ENCODE measurements at regions not wholly inside any gene's neighbourhood (a gene's known extent, or its start where the extent isn't known, plus 50 kb on each side); places are given as distances from the start of the nearest gene placed in this dataset.

DNA sequence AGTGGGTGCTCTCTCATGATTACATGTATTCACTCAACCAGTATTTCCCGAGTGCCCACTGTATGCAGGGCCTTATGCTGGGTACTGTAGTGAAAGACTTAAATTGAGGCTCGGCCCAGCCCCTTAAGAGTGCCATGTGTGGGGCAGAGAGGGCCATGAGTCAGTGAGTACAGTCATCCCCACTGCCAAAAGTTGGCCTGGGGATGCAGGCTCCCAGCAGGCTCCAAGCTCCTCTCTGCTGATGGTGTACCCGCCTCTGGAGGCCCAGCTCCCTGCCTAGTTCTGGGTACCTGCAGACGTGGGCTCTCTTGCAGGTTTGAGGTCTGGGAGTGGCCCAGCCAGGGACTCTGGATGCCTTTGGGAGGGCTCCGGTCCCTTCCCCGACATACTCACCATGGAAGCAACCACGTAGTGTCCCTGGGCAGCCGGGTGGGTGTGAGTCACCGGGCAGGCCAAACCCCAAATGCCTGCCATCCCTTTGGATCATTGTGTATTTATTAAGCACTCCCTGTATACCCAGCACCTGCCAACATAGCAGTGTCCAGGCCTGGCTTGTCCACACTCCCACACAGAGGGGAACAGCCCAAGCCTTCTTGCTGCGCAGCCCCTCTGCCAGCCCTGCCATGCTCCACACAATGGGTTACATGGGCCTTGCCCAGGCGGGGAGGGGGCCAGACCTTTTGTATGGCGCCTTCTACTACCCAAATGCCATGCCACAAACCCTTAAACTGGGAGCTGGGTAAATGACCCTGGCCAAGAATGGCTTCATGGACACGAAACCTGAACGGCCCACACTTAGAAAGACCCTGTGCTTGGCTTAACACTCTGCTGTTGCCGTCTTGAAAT, 153.6 kb downstream of the VEGFA start:
- H3K36me3 Mint-ChIP-seq: no peaks in the 10 kb centered on the region
- H3K4me1 Mint-ChIP-seq: peaks cover 34 to 44% (median 36%) of the 10 kb centered on the region in 3 donors
- CTCF ChIA-PET: no interaction called here

DNA sequence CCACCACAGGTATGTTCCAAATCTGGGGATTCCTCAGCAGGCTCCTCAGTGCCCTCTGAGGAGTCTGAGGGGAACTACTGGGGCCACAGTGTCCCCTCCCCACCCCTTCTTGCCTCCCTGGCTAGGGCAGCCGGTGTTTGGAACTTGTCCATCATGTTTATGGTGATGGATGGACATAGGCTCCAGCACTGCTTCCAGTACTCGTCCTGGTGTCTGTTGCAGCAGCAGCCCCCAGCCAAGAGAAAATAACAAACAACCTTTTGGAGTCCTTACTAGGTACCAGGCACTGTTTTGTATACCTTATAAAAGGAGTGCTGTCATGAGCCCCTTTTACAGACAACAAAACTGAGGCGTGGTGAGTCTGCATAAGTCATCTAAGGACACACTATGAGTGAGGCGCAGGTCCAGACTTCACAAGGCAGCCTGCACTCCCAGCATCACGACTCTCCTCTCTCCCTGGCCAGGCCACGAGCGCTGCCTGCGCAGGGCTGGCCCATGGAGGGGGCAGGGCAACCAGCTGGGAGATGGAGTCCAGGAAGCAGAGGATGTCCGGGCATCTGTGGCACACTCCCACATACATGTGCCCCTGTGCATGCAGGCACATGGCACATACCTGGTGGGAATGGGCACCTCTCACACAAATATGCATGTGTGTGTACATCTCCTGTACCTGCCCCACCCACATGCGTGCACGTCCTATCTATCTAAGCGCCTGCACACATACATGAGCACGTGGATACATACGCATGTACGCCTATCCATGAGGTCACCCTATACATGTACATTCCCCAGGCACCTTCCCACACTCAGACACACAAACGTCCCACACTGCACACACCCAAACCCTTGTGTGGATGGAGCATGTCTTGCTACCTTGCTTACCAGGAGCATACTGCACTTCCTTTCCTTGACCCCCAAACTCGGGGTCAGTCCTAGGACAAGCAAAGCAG, 152.7 kb downstream of the VEGFA start:
- POLR2A ChIA-PET: no interaction called here
- Mint-ChIP-seq H3K4me3 (no peak overlapping the region), H3K36me3 (no peaks in the 10 kb centered on the region), H3K27ac (no peak overlapping the region), H3K27me3 (peaks cover 0 to 4% of the 10 kb centered on the region in 2 donors), H3K9me3 (no peaks in the 10 kb centered on the region), H3K4me1 (peaks cover 32 to 36% (median 34%) of the 10 kb centered on the region in 3 donors)
- H3K4me3 ChIP-seq (ENCODE audit: control insufficient read depth in 1 of 2, extremely low read depth in 1 of 2, low read length in 1 of 2): no peak overlapping the region
- no peak for ATAC-seq (replicated peaks in 1 of 4)
- no peaks in the 10 kb centered on the region for H3K9me3 ChIP-seq
- WGBS (ENCODE audit: insufficient coverage): 93% methylated on average over 12 of the region's 17 CpGs
- no peak for DNase-seq
- no peaks in the 10 kb centered on the region for H3K36me3 ChIP-seq (ENCODE audit: control insufficient read depth in 2 of 2, extremely low read depth in 1 of 2, insufficient read depth in 1 of 2, low read length in 1 of 2)
- CTCF ChIA-PET: no interaction called here
- peaks cover 16 to 37% of the 10 kb centered on the region in 2 experiments for H3K4me1 ChIP-seq (ENCODE audit: control insufficient read depth in 1 of 2, extremely low read depth in 1 of 2, insufficient read depth in 2 of 2, low read length in 2 of 2)
- H3K27me3 ChIP-seq (replicated peaks in 1 of 2; ENCODE audit: control insufficient read depth in 2 of 2, extremely low read depth in 1 of 2, insufficient read depth in 2 of 2, low read length in 1 of 2): peaks cover 0 to 23% of the 10 kb centered on the region in 2 experiments
- no peak overlapping the region for H3K27ac ChIP-seq (ENCODE audit: low read length)

More for the DNA sequence above, 153.6 kb downstream of the VEGFA start:
- peaks cover 16 to 39% of the 10 kb centered on the region in 2 experiments for H3K4me1 ChIP-seq (ENCODE audit: control insufficient read depth in 1 of 2, extremely low read depth in 1 of 2, insufficient read depth in 2 of 2, low read length in 2 of 2)
- Mint-ChIP-seq H3K27ac (peak overlapping the region in 1 of 2 donors; percentile 58), H3K27me3 (peaks cover 0 to 4% of the 10 kb centered on the region in 2 donors), H3K4me3 (peak overlapping the region in 1 of 3 donors; percentile 53), H3K9me3 (no peaks in the 10 kb centered on the region)
- H3K9me3 ChIP-seq: no peaks in the 10 kb centered on the region
- H3K27me3 ChIP-seq (replicated peaks in 1 of 2; ENCODE audit: control insufficient read depth in 2 of 2, extremely low read depth in 1 of 2, insufficient read depth in 2 of 2, low read length in 1 of 2): peaks cover 0 to 17% of the 10 kb centered on the region in 2 experiments
- POLR2A ChIA-PET: no interaction called here
- H3K4me3 ChIP-seq (ENCODE audit: control insufficient read depth in 1 of 2, extremely low read depth in 1 of 2, low read length in 1 of 2): peak overlapping the region in 1 of 2 donors; percentile 10
- no peak overlapping the region for H3K27ac ChIP-seq (ENCODE audit: low read length)
- H3K36me3 ChIP-seq (ENCODE audit: control insufficient read depth in 2 of 2, extremely low read depth in 1 of 2, insufficient read depth in 1 of 2, low read length in 1 of 2): no peaks in the 10 kb centered on the region
- 81% methylated on average over 14 of the region's 15 CpGs for WGBS (ENCODE audit: insufficient coverage)
- ATAC-seq (replicated peaks in 1 of 4): peak in 1 of 4 experiments; percentile 6
- no peak for DNase-seq

GRCh38 chr6:43921548-43922425, 151.8 kb downstream of the VEGFA start:
- Mint-ChIP-seq H3K27me3 (peaks cover 0 to 6% of the 10 kb centered on the region in 2 donors), H3K36me3 (no peaks in the 10 kb centered on the region), H3K27ac (no peak overlapping the region), H3K4me3 (no peak overlapping the region), H3K4me1 (peaks cover 27 to 34% (median 28%) of the 10 kb centered on the region in 3 donors), H3K9me3 (no peaks in the 10 kb centered on the region)
- Histone ChIP-seq H3K36me3 (ENCODE audit: control insufficient read depth in 2 of 2, extremely low read depth in 1 of 2, insufficient read depth in 1 of 2, low read length in 1 of 2) (no peaks in the 10 kb centered on the region), H3K9me3 (no peaks in the 10 kb centered on the region), H3K27me3 (replicated peaks in 1 of 2; ENCODE audit: control insufficient read depth in 2 of 2, extremely low read depth in 1 of 2, insufficient read depth in 2 of 2, low read length in 1 of 2) (peaks cover 0 to 30% of the 10 kb centered on the region in 2 experiments), H3K4me3 (ENCODE audit: control insufficient read depth in 1 of 2, extremely low read depth in 1 of 2, low read length in 1 of 2) (no peak overlapping the region), H3K27ac (ENCODE audit: low read length) (no peak overlapping the region), H3K4me1 (ENCODE audit: control insufficient read depth in 1 of 2, extremely low read depth in 1 of 2, insufficient read depth in 2 of 2, low read length in 2 of 2) (peaks cover 16 to 34% of the 10 kb centered on the region in 2 experiments)
- WGBS (ENCODE audit: insufficient coverage): 93% methylated on average over 13 of the region's 20 CpGs
- POLR2A ChIA-PET: no interaction called here
- CTCF ChIA-PET: no interaction called here
- DNase-seq (no peak), ATAC-seq (replicated peaks in 1 of 4) (no peak)

GRCh38 chr6:43921039-43921438, 151.0 kb downstream of the VEGFA start:
- H3K4me1 Mint-ChIP-seq: peaks cover 24 to 34% (median 27%) of the 10 kb centered on the region in 3 donors
- H3K9me3 Mint-ChIP-seq: no peaks in the 10 kb centered on the region
- ATAC-seq (replicated peaks in 1 of 4) (no peak), DNase-seq (no peak)
- H3K36me3 Mint-ChIP-seq: no peaks in the 10 kb centered on the region
- Histone ChIP-seq H3K9me3 (no peaks in the 10 kb centered on the region), H3K4me3 (ENCODE audit: control insufficient read depth in 1 of 2, extremely low read depth in 1 of 2, low read length in 1 of 2) (no peak overlapping the region), H3K27ac (ENCODE audit: low read length) (no peak overlapping the region), H3K4me1 (ENCODE audit: control insufficient read depth in 1 of 2, extremely low read depth in 1 of 2, insufficient read depth in 2 of 2, low read length in 2 of 2) (peaks cover 16 to 34% of the 10 kb centered on the region in 2 experiments), H3K36me3 (ENCODE audit: control insufficient read depth in 2 of 2, extremely low read depth in 1 of 2, insufficient read depth in 1 of 2, low read length in 1 of 2) (no peaks in the 10 kb centered on the region), H3K27me3 (replicated peaks in 1 of 2; ENCODE audit: control insufficient read depth in 2 of 2, extremely low read depth in 1 of 2, insufficient read depth in 2 of 2, low read length in 1 of 2) (peaks cover 0 to 30% of the 10 kb centered on the region in 2 experiments)
- no peak overlapping the region for H3K4me3 Mint-ChIP-seq
- H3K27ac Mint-ChIP-seq: no peak overlapping the region
- peaks cover 0 to 8% of the 10 kb centered on the region in 2 donors for H3K27me3 Mint-ChIP-seq
- ChIA-PET CTCF (no interaction called here), POLR2A (no interaction called here)
- 81% methylated on average over 6 of the region's 9 CpGs for WGBS (ENCODE audit: insufficient coverage)

- 100% methylated on average over 2 of the region's 2 CpGs for WGBS (ENCODE audit: insufficient coverage)
- no peak for ATAC-seq (replicated peaks in 1 of 4)
- peaks cover 21 to 30% (median 27%) of the 10 kb centered on the region in 3 donors for H3K4me1 Mint-ChIP-seq
- Histone ChIP-seq H3K9me3 (no peaks in the 10 kb centered on the region), H3K4me3 (ENCODE audit: control insufficient read depth in 1 of 2, extremely low read depth in 1 of 2, low read length in 1 of 2) (no peak overlapping the region), H3K4me1 (ENCODE audit: control insufficient read depth in 1 of 2, extremely low read depth in 1 of 2, insufficient read depth in 2 of 2, low read length in 2 of 2) (peaks cover 16 to 30% of the 10 kb centered on the region in 2 experiments), H3K27me3 (replicated peaks in 1 of 2; ENCODE audit: control insufficient read depth in 2 of 2, extremely low read depth in 1 of 2, insufficient read depth in 2 of 2, low read length in 1 of 2) (peaks cover 0 to 37% of the 10 kb centered on the region in 2 experiments), H3K36me3 (ENCODE audit: control insufficient read depth in 2 of 2, extremely low read depth in 1 of 2, insufficient read depth in 1 of 2, low read length in 1 of 2) (no peaks in the 10 kb centered on the region), H3K27ac (ENCODE audit: low read length) (no peak overlapping the region)
- peaks cover 0 to 13% of the 10 kb centered on the region in 2 donors for H3K27me3 Mint-ChIP-seq
- H3K27ac Mint-ChIP-seq: no peak overlapping the region
- no peaks in the 10 kb centered on the region for H3K9me3 Mint-ChIP-seq
- CTCF ChIA-PET: no interaction called here
- DNase-seq: no peak
- POLR2A ChIA-PET: no interaction called here
- H3K36me3 Mint-ChIP-seq: no peaks in the 10 kb centered on the region
- no peak overlapping the region for H3K4me3 Mint-ChIP-seq
Measured at GRCh38 chr6:43919774-43920173, 149.8 kb downstream of the VEGFA start.
